Pulmonary artery endothelial cell (primary cell): ENCODE measurements at regions not wholly inside any gene's neighbourhood (a gene's known extent, or its start where the extent isn't known, plus 50 kb on each side); places are given as distances from the start of the nearest gene placed in this dataset.

Source experiments
- DNase-seq: peaks from one replicate; pipeline ENCODE4 v3.0.0-alpha.2; 2011; ENCODE audit warnings: low read depth, low spot score

GRCh38 chr11:29361369-29361768 lies 655.5 kb downstream of the KCNA4 start:
- DNase-seq: no peak

- no peak for DNase-seq
Measured at GRCh38 chr11:29353833-29354232, 663.0 kb downstream of the KCNA4 start.

- DNase-seq: no peak
Measured at GRCh38 chr11:29352273-29352795, 664.5 kb downstream of the KCNA4 start.

GRCh38 chr11:29351301-29351873 lies 665.4 kb downstream of the KCNA4 start:
- no peak for DNase-seq

GRCh38 chr11:29343465-29344333 lies 673.1 kb downstream of the KCNA4 start:
- DNase-seq: no peak

GRCh38 chr11:29336727-29337575 lies 679.9 kb downstream of the KCNA4 start:
- no peak for DNase-seq

GRCh38 chr11:29334776-29335130 lies 682.1 kb downstream of the KCNA4 start:
- no peak for DNase-seq

- DNase-seq: peak; percentile 15
Measured at GRCh38 chr11:29333993-29334775, 682.6 kb downstream of the KCNA4 start.

- no peak for DNase-seq
Measured at GRCh38 chr11:29331451-29332010, 685.3 kb downstream of the KCNA4 start.

GRCh38 chr11:29328961-29329441 lies 687.8 kb downstream of the KCNA4 start:
- no peak for DNase-seq

GRCh38 chr11:29327891-29328290 lies 688.9 kb downstream of the KCNA4 start:
- DNase-seq: no peak

GRCh38 chr11:29326757-29327156 lies 690.1 kb downstream of the KCNA4 start:
- DNase-seq: no peak

- DNase-seq: no peak
Measured at GRCh38 chr11:29324328-29324727, 692.5 kb downstream of the KCNA4 start.

- no peak for DNase-seq
Measured at GRCh38 chr11:29321293-29322132, 695.3 kb downstream of the KCNA4 start.

GRCh38 chr11:29320196-29320595 lies 696.6 kb downstream of the KCNA4 start:
- DNase-seq: no peak

- no peak for DNase-seq
Measured at GRCh38 chr11:29319210-29319609, 697.6 kb downstream of the KCNA4 start.

GRCh38 chr11:29318134-29318845 lies 698.5 kb downstream of the KCNA4 start:
- no peak for DNase-seq

- DNase-seq: no peak
Measured at GRCh38 chr11:29317694-29318093, 699.1 kb downstream of the KCNA4 start.

GRCh38 chr11:29315275-29315674 lies 701.6 kb downstream of the KCNA4 start:
- no peak for DNase-seq
